Transverse colon (tissue), 4 donors: ENCODE measurements at regions not wholly inside any gene's neighbourhood (a gene's known extent, or its start where the extent isn't known, plus 50 kb on each side); places are given as distances from the start of the nearest gene placed in this dataset.

Source experiments
- DNase-seq: peaks from one replicate; pipeline ENCODE4 v3.0.0-alpha.2; 2019
- H3K27ac ChIP-seq, 4 donors: fragments of 200-600 bp; sonication (generic); 2 replicates each; pipeline ENCODE4 v1.5.1; 2016 to 2018; ENCODE audit warnings: inconsistent platforms in 4 of 4
- H3K27me3 ChIP-seq: fragments of 200-600 bp; sonication (generic); 2 replicates; pipeline ENCODE4 v1.5.1; 2017; ENCODE audit warnings: inconsistent platforms
- H3K36me3 ChIP-seq, 4 donors: fragments of 200-600 bp; sonication (generic); 2 replicates each; pipeline ENCODE4 v1.5.1; 2017 to 2019; ENCODE audit warnings: inconsistent platforms in 4 of 4
- H3K4me1 ChIP-seq, 4 donors: fragments of 200-600 bp; sonication (generic); 2 replicates each; pipeline ENCODE4 v1.5.1; 2017 to 2020; ENCODE audit warnings: inconsistent platforms in 4 of 4
- H3K4me3 ChIP-seq, 4 donors: fragments of 200-600 bp; sonication (generic); 1 replicate in 1 of 4; 2 replicates in 3 of 4; pipeline versions ENCODE4 v1.5.1 to v1.6.1; 2017 to 2019; ENCODE audit warnings: inconsistent platforms in 4 of 4
- H3K9me3 ChIP-seq, 2 donors: fragments of 200-600 bp; sonication (generic); 2 replicates each; pipeline ENCODE4 v1.5.1; 2017 to 2019; ENCODE audit warnings: inconsistent platforms in 2 of 2
- EP300 ChIP-seq: sonication (generic); formaldehyde crosslinking; IDR thresholded peaks from one replicate; pipeline ENCODE4 v1.6.1; 2017; ENCODE audit warnings: antibody characterized with exemption, low read depth
- POLR2A ChIP-seq: fragments of 450-650 bp; IDR thresholded peaks from one replicate; pipeline ENCODE4 v1.6.1; 2016; ENCODE audit warnings: antibody characterized with exemption, mild to moderate bottlenecking, moderate library complexity
- POLR2AphosphoS5 ChIP-seq, 3 donors: sonication (generic); formaldehyde crosslinking; IDR thresholded peaks; one replicate each; pipeline ENCODE4 v1.6.1; 2016; ENCODE audit warnings: antibody characterized with exemption in 3 of 3
- WGBS, 2 donors: methylation state at CpG; one replicate each; pipeline ENCODE4 v1.1.5; 2018; ENCODE audit warnings: low coverage in 1 of 2; 5-methylcytosine and 5-hydroxymethylcytosine counted together
- in situ Hi-C, 4 donors: fragments of 200-750 bp; cut with MboI; loops; one replicate each; pipeline versions ENCODE4 v1.15.0 to v1.15.1; 2017; ENCODE audit warnings: low sequenced_read_pairs in 3 of 4, low pct_ligation_motif_present in 1 of 4, low pct_unique_long_range_greater_than_20kb in 1 of 4
- intact Hi-C: fragments of 100-400 bp; cut with DNase I; formaldehyde crosslinking; loops from one replicate; pipeline ENCODE4 v1.15.1; 2023; ENCODE audit warnings: low total_unique reads
- TF ChIP-seq, protein P1 (sequence below), 5 experiments: fragments of 200-600 bp in 3 of 5; fragments of 450-650 bp in 2 of 5; sonication (generic) in 3 of 5; IDR thresholded peaks; 1 replicate in 2 of 5; 2 replicates in 3 of 5; pipeline ENCODE4 v1.5.1; 2016 to 2017; ENCODE audit warnings: antibody characterized with exemption in 5 of 5, inconsistent platforms in 3 of 5, mild to moderate bottlenecking in 2 of 5, moderate library complexity in 1 of 5

DNA sequence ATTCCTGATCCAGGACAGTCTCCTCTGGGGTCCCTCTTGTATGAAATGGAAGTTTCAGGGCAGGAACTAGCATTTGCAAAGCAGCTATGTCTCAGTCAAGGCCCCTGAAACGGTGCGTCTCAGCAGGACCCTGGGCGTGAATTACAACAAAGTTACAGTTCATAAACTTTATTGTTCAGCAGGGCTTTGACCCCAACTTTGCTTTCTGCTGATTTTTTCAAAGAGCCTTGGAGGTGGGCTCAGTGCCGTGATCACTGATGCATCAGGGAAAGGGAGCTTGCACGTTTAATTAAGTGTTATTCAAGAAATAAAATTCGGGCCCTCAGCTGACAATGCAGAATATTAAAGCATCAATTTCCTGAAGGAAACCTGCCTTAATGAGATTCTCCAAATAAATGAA, 260.1 kb upstream of the C16orf82 start:
- 68% methylated on average over 6 of the region's 6 CpGs; no CpG with 5 or more reads in 1 of the 2 donors for WGBS, 2 donors
- no peak for DNase-seq
- H3K27ac ChIP-seq = no peak overlapping the region
- no peaks in the 10 kb centered on the region for H3K9me3 ChIP-seq
- H3K27me3 ChIP-seq = no peaks in the 10 kb centered on the region
- no peaks in the 10 kb centered on the region for H3K36me3 ChIP-seq
- no peaks in the 10 kb centered on the region for H3K4me1 ChIP-seq
- TF ChIP-seq POLR2AphosphoS5 (IDR thresholded peaks at IDR 0.05) (no peak), EP300 (no peak), POLR2A (no peak)
- TF ChIP-seq, protein P1, sequence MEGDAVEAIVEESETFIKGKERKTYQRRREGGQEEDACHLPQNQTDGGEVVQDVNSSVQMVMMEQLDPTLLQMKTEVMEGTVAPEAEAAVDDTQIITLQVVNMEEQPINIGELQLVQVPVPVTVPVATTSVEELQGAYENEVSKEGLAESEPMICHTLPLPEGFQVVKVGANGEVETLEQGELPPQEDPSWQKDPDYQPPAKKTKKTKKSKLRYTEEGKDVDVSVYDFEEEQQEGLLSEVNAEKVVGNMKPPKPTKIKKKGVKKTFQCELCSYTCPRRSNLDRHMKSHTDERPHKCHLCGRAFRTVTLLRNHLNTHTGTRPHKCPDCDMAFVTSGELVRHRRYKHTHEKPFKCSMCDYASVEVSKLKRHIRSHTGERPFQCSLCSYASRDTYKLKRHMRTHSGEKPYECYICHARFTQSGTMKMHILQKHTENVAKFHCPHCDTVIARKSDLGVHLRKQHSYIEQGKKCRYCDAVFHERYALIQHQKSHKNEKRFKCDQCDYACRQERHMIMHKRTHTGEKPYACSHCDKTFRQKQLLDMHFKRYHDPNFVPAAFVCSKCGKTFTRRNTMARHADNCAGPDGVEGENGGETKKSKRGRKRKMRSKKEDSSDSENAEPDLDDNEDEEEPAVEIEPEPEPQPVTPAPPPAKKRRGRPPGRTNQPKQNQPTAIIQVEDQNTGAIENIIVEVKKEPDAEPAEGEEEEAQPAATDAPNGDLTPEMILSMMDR (IDR thresholded peaks at IDR 0.05) = no peak
- in situ Hi-C loops (no loop called here), intact Hi-C loops (loop anchor here (5.0 kb wide), 1 partner anchor 1161 kb away; no protein-coding TSS in a partner anchor)
- H3K4me3 ChIP-seq = no peak overlapping the region

DNA sequence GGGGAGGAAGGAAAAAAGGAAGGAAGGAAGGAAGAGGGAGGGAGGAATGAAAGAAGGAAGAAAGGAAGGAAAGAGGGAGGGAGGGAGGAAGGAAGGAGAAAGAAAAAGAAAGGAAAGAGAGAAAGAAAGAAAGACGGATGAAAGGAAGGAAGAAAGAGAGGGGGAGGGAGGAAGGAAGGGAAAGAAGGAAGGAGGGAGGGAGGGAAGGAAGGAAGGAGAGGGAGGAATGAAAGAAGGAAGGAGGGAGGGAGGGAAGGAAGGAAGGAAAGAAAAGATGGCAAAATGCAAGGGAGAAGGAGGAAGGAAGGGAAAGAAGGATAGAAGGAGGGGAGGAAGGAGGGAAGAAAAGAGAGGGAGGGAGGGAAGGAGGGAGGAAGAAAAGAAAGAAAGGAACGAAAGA, 257.3 kb upstream of the C16orf82 start:
- no peak for TF ChIP-seq POLR2AphosphoS5 (IDR thresholded peaks at IDR 0.05)
- no peak for TF ChIP-seq POLR2A
- TF ChIP-seq EP300 = no peak
- TF ChIP-seq, protein P1 (IDR thresholded peaks at IDR 0.05) = no peak
- DNase-seq = no peak
- WGBS, 2 donors = 49 to 52% methylated on average over 2 of the region's 2 CpGs
- in situ Hi-C loops = no loop called here
- Histone ChIP-seq H3K36me3 (no peaks in the 10 kb centered on the region), H3K4me3 (no peak overlapping the region), H3K27me3 (no peaks in the 10 kb centered on the region), H3K27ac (no peak overlapping the region), H3K9me3 (no peaks in the 10 kb centered on the region), H3K4me1 (no peaks in the 10 kb centered on the region)
- intact Hi-C loops = loop anchor here (5.0 kb wide), 1 partner anchor 1158 kb away; no protein-coding TSS in a partner anchor

DNA sequence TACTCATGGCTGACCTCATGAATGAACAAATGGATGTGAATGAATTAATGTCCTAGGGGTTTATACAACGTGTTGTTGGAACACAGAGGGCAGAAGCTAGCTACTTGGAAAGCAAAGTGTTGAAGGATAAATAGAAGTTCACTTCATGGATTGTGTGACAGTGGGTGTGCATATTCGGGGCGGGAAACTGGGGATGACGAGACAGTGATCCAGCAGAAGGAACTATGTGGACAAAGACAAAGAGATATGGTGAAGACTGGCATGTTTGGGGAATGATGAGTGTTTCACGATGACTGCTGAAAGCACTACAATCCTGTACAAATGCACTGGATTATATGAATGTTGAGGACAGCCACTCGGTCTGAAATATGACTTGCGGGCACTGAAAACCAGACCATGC, 250.5 kb upstream of the C16orf82 start:
- intact Hi-C loops = no loop called here
- 67 to 71% methylated on average over 4 to 7 of the region's 7 CpGs for WGBS, 2 donors

DNA sequence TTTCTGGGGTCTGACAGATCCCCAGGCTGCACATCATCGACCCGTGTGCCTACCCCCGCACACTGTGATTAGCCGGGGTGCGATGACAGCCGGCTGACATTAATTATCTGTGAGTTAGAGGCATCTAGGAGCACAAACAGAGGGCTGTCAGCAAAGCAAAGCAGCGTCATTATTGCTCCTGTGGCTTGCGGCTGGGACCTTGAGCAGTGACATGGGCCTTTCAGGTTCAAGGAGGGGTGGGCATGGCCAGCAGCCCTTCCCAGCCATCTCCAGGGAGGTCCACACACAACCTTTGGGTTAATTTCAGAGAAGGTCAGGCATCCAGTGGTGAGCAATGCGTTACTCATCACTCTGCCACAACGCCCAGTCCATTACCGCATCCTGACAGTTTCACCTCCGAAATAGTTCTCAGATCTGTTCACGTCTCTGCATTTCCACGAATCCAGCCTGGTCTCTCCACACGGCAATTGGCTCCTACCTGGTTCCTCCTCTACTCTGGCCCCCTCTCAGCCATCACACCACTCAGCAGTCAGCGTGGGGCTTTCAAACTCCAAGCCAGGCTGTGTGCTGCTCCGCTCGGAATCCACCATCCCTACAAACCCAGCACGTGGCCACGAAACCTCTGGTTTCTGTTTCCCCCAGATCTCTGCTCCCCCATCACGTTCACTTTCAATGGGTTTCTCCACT, 249.7 kb upstream of the C16orf82 start:
- in situ Hi-C loops = no loop called here
- H3K27me3 ChIP-seq = no peaks in the 10 kb centered on the region

More for the DNA sequence above, 250.5 kb upstream of the C16orf82 start:
- no peak overlapping the region for H3K27ac ChIP-seq
- H3K36me3 ChIP-seq = no peaks in the 10 kb centered on the region
- no peak for DNase-seq
- H3K4me3 ChIP-seq = no peak overlapping the region
- H3K4me1 ChIP-seq = no peaks in the 10 kb centered on the region
- H3K27me3 ChIP-seq = no peaks in the 10 kb centered on the region
- no peaks in the 10 kb centered on the region for H3K9me3 ChIP-seq
- in situ Hi-C loops = no loop called here
- TF ChIP-seq POLR2AphosphoS5 (IDR thresholded peaks at IDR 0.05) (no peak), EP300 (no peak), POLR2A (no peak)
- TF ChIP-seq, protein P1 (IDR thresholded peaks at IDR 0.05) = no peak

DNA sequence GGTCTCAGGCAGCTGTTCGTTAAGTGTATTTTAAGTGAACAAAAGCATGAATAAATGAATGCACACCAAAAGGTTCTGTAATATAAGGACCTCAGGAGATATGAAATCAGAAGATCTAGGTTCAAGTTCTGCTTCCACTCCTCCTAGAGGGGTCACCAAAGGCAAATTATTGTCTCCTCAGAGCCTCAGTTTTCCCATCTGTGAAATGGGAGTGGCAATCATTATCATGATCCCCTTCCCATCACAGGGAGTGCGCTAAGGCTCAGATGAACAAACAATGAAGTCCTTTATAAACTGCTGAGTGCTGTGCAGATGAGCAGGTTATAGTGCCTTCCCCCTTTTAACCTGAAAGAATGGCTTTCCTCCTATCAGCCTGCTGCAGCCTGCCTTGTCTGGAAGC, 248.3 kb upstream of the C16orf82 start:
- in situ Hi-C loops = no loop called here
- 44 to 80% methylated on average over 1 to 2 of the region's 2 CpGs for WGBS, 2 donors
- no peaks in the 10 kb centered on the region for H3K4me1 ChIP-seq
- no peak overlapping the region for H3K4me3 ChIP-seq
- no peaks in the 10 kb centered on the region for H3K36me3 ChIP-seq
- no peak for DNase-seq
- TF ChIP-seq POLR2A (no peak), POLR2AphosphoS5 (IDR thresholded peaks at IDR 0.05) (no peak), EP300 (no peak)
- TF ChIP-seq, protein P1 (IDR thresholded peaks at IDR 0.05) = no peak
- H3K27ac ChIP-seq = no peak overlapping the region
- intact Hi-C loops = no loop called here
- no peaks in the 10 kb centered on the region for H3K27me3 ChIP-seq
- H3K9me3 ChIP-seq = no peaks in the 10 kb centered on the region

More for the DNA sequence above, 249.7 kb upstream of the C16orf82 start:
- Histone ChIP-seq H3K9me3 (no peaks in the 10 kb centered on the region), H3K4me1 (no peaks in the 10 kb centered on the region), H3K4me3 (no peak overlapping the region), H3K27ac (no peak overlapping the region), H3K36me3 (no peaks in the 10 kb centered on the region)
- DNase-seq = no peak
- WGBS, 2 donors = 60 to 75% methylated on average over 1 to 21 of the region's 21 CpGs
- no peak for TF ChIP-seq POLR2AphosphoS5 (IDR thresholded peaks at IDR 0.05)
- no peak for TF ChIP-seq POLR2A
- intact Hi-C loops = no loop called here
